Inferior parietal cortex (tissue), 1 donor: ENCODE measurements at regions not wholly inside any gene's neighbourhood (a gene's known extent, or its start where the extent isn't known, plus 50 kb on each side); places are given as distances from the start of the nearest gene placed in this dataset.

Experiments used
- DNase-seq: peaks from one replicate; pipeline ENCODE4 v3.0.0-alpha.2; 2016; ENCODE audit errors: extremely low spot score

- DNase-seq = no peak
Measured at GRCh38 chr3:194993896-194994295, 277.1 kb downstream of the XXYLT1 start.

GRCh38 chr3:194994551-194994981 is 276.4 kb downstream of the XXYLT1 start:
- DNase-seq = no peak

- DNase-seq = no peak
Measured at GRCh38 chr3:194995334-194995733, 275.6 kb downstream of the XXYLT1 start.

- no peak for DNase-seq
Measured at GRCh38 chr3:194995922-194996321, 275.0 kb downstream of the XXYLT1 start.

GRCh38 chr3:194996746-194997145 is 274.2 kb downstream of the XXYLT1 start:
- no peak for DNase-seq

GRCh38 chr3:194998417-194998816 is 272.5 kb downstream of the XXYLT1 start:
- no peak for DNase-seq

- no peak for DNase-seq
Measured at GRCh38 chr3:194998948-194999347, 272.0 kb downstream of the XXYLT1 start.

GRCh38 chr3:194999491-194999890 is 271.5 kb downstream of the XXYLT1 start:
- DNase-seq = no peak

- no peak for DNase-seq
Measured at GRCh38 chr3:195001261-195001660, 269.7 kb downstream of the XXYLT1 start.

GRCh38 chr3:195001961-195002861 is 268.7 kb downstream of the XXYLT1 start:
- DNase-seq = no peak

GRCh38 chr3:195003006-195003892 is 267.7 kb downstream of the XXYLT1 start:
- DNase-seq = no peak

GRCh38 chr3:195003893-195004289 is 267.1 kb downstream of the XXYLT1 start:
- DNase-seq = no peak

- DNase-seq = no peak
Measured at GRCh38 chr3:195004512-195005250, 266.3 kb downstream of the XXYLT1 start.

GRCh38 chr3:195005251-195005620 is 265.7 kb downstream of the XXYLT1 start:
- DNase-seq = no peak

- DNase-seq = no peak
Measured at GRCh38 chr3:195005759-195006510, 265.0 kb downstream of the XXYLT1 start.

GRCh38 chr3:195007151-195007550 is 263.8 kb downstream of the XXYLT1 start:
- no peak for DNase-seq

GRCh38 chr3:195007766-195008165 is 263.2 kb downstream of the XXYLT1 start:
- DNase-seq = no peak

GRCh38 chr3:195008816-195009215 is 262.1 kb downstream of the XXYLT1 start:
- DNase-seq = no peak

GRCh38 chr3:195009616-195010015 is 261.3 kb downstream of the XXYLT1 start:
- DNase-seq = no peak

- DNase-seq = no peak
Measured at GRCh38 chr3:195010551-195011100, 260.3 kb downstream of the XXYLT1 start.
